GM20000 (cell line): ENCODE measurements at regions not wholly inside any gene's neighbourhood (a gene's known extent, or its start where the extent isn't known, plus 50 kb on each side); places are given as distances from the start of the nearest gene placed in this dataset.

Source experiments
- DNase-seq: peaks from one replicate; pipeline ENCODE4 v3.0.0; 2012; ENCODE audit warnings: low spot score
- TF ChIP-seq, protein P1 (sequence below): IDR thresholded peaks from 2 replicates; pipeline ENCODE4 v1.5.1; 2012; ENCODE audit warnings: mild to moderate bottlenecking, control low read depth; ENCODE audit errors: extremely low read depth, missing control alignments

- TF ChIP-seq, protein P1, sequence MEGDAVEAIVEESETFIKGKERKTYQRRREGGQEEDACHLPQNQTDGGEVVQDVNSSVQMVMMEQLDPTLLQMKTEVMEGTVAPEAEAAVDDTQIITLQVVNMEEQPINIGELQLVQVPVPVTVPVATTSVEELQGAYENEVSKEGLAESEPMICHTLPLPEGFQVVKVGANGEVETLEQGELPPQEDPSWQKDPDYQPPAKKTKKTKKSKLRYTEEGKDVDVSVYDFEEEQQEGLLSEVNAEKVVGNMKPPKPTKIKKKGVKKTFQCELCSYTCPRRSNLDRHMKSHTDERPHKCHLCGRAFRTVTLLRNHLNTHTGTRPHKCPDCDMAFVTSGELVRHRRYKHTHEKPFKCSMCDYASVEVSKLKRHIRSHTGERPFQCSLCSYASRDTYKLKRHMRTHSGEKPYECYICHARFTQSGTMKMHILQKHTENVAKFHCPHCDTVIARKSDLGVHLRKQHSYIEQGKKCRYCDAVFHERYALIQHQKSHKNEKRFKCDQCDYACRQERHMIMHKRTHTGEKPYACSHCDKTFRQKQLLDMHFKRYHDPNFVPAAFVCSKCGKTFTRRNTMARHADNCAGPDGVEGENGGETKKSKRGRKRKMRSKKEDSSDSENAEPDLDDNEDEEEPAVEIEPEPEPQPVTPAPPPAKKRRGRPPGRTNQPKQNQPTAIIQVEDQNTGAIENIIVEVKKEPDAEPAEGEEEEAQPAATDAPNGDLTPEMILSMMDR, result no peak
- DNase-seq, result no peak
Measured at GRCh38 chr5:155189981-155190380, 176.4 kb downstream of the KIF4B start.

DNA sequence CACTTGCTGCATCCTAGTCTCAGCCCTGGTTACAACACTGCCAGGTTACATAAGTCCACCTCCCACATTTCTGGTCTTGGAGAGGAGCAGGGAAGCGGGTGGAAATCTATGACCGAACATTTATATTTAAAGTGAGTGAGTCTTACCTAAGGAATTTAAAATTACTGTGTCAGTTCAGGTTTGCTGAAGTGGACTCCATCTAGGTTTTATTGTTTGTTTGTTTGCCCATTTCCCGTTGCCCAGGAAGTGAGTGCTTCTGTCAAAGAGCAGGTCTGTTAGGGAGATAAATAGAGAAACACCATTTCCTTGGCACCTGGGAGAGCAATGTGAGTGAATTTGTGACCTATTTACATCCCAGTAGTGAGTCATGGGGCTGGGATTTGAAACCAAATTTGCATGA lies 179.5 kb downstream of the KIF4B start:
- DNase-seq, result no peak
- TF ChIP-seq, protein P1, result no peak

DNA sequence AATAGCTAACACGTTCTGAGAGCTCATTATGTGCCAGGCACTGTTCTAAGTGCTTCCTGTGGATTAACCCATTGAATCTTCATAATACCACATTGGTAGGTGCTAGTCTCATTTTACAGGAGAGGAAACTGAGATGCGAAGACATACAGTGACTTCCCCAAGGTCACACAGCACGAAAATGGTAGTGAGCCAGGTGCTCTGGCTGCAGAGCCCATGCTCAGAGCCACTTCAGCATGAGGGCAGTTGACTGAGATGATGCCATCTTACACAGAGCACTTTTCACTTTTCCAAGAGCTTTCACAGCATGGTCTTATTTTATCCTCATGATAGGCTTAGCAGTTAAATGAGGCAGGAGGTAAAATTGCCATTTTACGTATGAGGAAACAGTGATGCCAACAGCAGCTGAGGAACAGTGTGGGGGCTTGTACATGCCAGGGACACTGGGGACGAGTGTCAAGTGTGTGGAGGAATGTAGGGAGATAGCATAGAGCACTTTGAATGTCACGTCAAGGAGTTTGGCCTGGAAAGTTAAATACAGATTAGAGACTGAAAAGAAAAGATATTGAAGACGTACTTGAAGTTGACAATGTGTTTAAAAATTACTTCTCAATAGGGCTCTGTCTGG lies 180.0 kb downstream of the KIF4B start:
- TF ChIP-seq, protein P1, result no peak

GRCh38 chr5:155200608-155201007 lies 187.1 kb downstream of the KIF4B start:
- no peak for DNase-seq
- TF ChIP-seq, protein P1, result no peak

More for the DNA sequence above, 180.0 kb downstream of the KIF4B start:
- no peak for DNase-seq

- DNase-seq, result no peak
- TF ChIP-seq, protein P1, result no peak
Measured at GRCh38 chr5:155211764-155212163, 198.2 kb downstream of the KIF4B start.

DNA sequence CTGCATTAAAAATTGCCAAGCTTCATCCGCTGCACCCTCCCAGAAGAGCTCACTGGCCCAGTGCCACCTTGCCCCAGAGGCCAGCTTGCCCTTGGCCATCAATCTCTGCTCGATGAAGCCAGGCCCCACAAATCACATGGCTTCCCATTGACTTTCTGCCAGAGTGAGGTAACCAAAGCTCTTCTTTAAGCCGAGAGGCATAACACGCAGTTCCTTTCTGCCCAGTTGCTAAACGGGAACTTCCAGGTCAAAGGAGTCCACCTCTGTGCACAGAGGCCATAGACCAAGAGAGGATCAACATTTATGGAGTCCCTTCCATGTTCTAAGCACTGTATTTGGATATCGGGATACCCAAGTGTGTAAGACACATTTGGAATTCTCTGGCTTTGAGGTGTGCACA lies 208.8 kb downstream of the KIF4B start:
- TF ChIP-seq, protein P1, result no peak
- no peak for DNase-seq

DNA sequence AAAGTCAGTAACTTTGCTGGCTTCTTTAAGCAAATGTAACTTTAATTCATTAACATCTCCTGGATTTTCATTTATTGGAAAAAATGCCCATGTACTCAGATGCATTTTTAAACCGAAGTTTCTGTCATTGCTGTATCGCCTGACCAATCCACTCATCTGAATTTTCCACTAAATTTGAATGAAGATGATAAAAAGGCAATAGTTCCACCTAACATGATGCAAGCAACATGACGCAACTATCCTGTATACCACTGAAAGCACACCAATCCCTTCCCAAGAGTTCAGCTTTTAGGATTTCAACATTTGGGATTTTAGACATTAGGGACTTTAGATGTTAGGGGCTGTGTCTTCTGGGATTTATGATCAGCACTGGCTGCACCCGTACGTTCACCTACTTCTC lies 215.6 kb downstream of the KIF4B start:
- TF ChIP-seq, protein P1, result no peak
- no peak for DNase-seq
